ENCODE measurements at regions not wholly inside any gene's neighbourhood (a gene's known extent, or its start where the extent isn't known, plus 50 kb on each side); places are given as distances from the start of the nearest gene placed in this dataset.

GRCh38 chr16:86356804-86357203, 153.5 kb upstream of the FOXF1 start:
- Histone ChIP-seq H3K27me3 (peaks cover 0 to 63% of the 10 kb centered on the region in 2 donors), H3K27ac (no peak overlapping the region), H3K9me3 (peaks cover 0 to 5% of the 10 kb centered on the region in 2 donors), H3K4me3 (no peak overlapping the region), H3K36me3 (no peaks in the 10 kb centered on the region), H3K4me1 (peaks cover 0 to 7% of the 10 kb centered on the region in 2 donors)
- TF ChIP-seq CTCF (IDR thresholded peaks at IDR 0.05) = no peak
- intact Hi-C loops (cut with DNase I) = no loop called here
- ATAC-seq = no peak
- no peak for DNase-seq

DNA sequence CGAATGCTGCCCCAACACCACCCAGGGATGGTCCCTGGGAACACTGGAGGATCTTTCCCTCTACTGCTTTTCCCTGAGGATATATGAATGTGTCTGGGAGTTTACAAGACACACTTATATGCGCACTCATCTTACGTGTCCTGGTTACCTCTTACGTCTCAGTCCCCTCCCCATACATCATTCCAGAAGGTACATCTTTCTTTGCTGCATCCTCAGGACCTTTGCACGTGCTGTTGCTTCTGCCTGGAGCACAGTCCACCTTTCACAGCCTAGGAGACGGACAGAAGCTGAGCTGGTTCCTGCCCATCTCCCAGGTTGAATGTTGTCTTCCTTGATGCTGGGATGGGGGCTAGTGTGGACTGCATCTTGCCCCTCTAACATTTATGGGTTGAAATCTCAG, 153.0 kb upstream of the FOXF1 start:
- intact Hi-C loops (cut with DNase I) = no loop called here
- Histone ChIP-seq H3K27me3 (peaks cover 0 to 64% of the 10 kb centered on the region in 2 donors), H3K27ac (no peak overlapping the region), H3K4me3 (no peak overlapping the region), H3K36me3 (no peaks in the 10 kb centered on the region), H3K9me3 (peaks cover 0 to 5% of the 10 kb centered on the region in 2 donors), H3K4me1 (peaks cover 0 to 7% of the 10 kb centered on the region in 2 donors)
- no peak for ATAC-seq
- no peak for DNase-seq
- no peak for TF ChIP-seq CTCF (IDR thresholded peaks at IDR 0.05)

GRCh38 chr16:86357950-86358349, 152.4 kb upstream of the FOXF1 start:
- DNase-seq (no peak), ATAC-seq (no peak)
- Histone ChIP-seq H3K9me3 (peaks cover 0 to 5% of the 10 kb centered on the region in 2 donors), H3K36me3 (no peaks in the 10 kb centered on the region), H3K27ac (no peak overlapping the region), H3K4me3 (no peak overlapping the region), H3K27me3 (peaks cover 0 to 64% of the 10 kb centered on the region in 2 donors), H3K4me1 (peaks cover 0 to 7% of the 10 kb centered on the region in 2 donors)
- intact Hi-C loops (cut with DNase I) = no loop called here
- no peak for TF ChIP-seq CTCF (IDR thresholded peaks at IDR 0.05)

GRCh38 chr16:86359571-86359970, 150.8 kb upstream of the FOXF1 start:
- Histone ChIP-seq H3K4me1 (peaks cover 0 to 1% of the 10 kb centered on the region in 2 donors), H3K27me3 (peaks cover 0 to 58% of the 10 kb centered on the region in 2 donors)
- intact Hi-C loops (cut with DNase I) = no loop called here

DNA sequence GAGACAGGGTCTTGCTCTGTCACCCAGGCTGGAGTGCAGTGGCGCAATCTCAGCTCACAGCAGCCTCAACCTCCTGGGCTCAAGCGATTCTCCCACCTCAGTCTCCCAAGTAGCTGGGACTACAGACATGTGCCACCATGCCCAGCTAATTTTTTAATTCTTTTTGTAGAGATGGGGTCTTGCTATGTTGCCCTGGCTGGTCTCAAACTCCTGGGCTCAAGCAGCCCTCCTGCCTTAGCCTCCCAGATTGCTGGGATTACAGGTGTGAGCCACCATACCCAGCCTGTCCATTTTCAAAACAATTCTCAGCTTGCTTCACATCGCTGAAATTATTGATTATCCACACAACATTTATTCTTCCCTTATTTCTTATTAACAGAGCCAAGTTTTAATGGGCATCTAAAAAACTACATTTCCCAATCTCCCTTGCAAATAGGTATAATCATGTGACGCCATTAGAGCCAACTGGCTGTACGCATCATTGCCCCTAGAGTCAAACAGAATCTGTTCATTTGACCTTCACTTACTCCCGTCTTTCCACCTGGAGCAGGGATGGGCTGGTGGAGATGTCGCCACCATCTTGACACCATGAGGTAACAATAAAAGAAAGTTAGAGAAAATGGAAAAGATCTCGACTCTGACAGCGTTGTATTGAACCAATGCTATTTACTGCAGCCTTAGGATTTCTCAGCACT, 148.0 kb upstream of the FOXF1 start:
- no peaks in the 10 kb centered on the region for H3K4me1 ChIP-seq
- intact Hi-C loops (cut with DNase I) = no loop called here
- no peaks in the 10 kb centered on the region for H3K36me3 ChIP-seq
- no peak overlapping the region for H3K4me3 ChIP-seq
- DNase-seq = no peak
- ATAC-seq = no peak
- H3K9me3 ChIP-seq = no peaks in the 10 kb centered on the region
- H3K27ac ChIP-seq = no peak overlapping the region
- H3K27me3 ChIP-seq = peaks cover 0 to 65% of the 10 kb centered on the region in 2 donors
- TF ChIP-seq CTCF (IDR thresholded peaks at IDR 0.05) = no peak

More at GRCh38 chr16:86359571-86359970, 150.8 kb upstream of the FOXF1 start:
- ATAC-seq = no peak
- no peak for DNase-seq
- no peaks in the 10 kb centered on the region for H3K36me3 ChIP-seq
- H3K4me3 ChIP-seq = no peak overlapping the region
- no peak overlapping the region for H3K27ac ChIP-seq
- H3K9me3 ChIP-seq = peaks cover 0 to 5% of the 10 kb centered on the region in 2 donors
- no peak for TF ChIP-seq CTCF (IDR thresholded peaks at IDR 0.05)
